B cell (primary cell): ENCODE measurements at regions not wholly inside any gene's neighbourhood (a gene's known extent, or its start where the extent isn't known, plus 50 kb on each side); places are given as distances from the start of the nearest gene placed in this dataset.

Experiments used
- ATAC-seq: fragments of 200-7000 bp; cut with Tn5 transposase; one replicate; pipeline ENCODE4 v1.10.0; 2021; ENCODE audit warnings: low read depth, mild to moderate bottlenecking, moderate number of reproducible peaks, moderate library complexity
- CTCF ChIA-PET: fragments of 350-600 bp; sonication (Branson Sonifier 250); formaldehyde crosslinking; loops from one replicate; lab custom pipeline; 2021; ENCODE audit warnings: antibody characterized with exemption, inconsistent platforms; lab: Charles Lee
- POLR2A ChIA-PET: fragments of 350-600 bp; sonication (Branson Sonifier 250); formaldehyde crosslinking; loops from one replicate; lab custom pipeline; 2021; ENCODE audit warnings: antibody characterized with exemption; lab: Charles Lee
- DNase-seq: peaks from one replicate; pipeline ENCODE4 v3.0.0; 2013
- H2AFZ ChIP-seq: 2 replicates; pipeline ENCODE4 v1.6.1; 2012; ENCODE audit warnings: mild to moderate bottlenecking, low read depth, low read length; ENCODE audit not compliant: insufficient read depth, poor library complexity, severe bottlenecking
- H3K27ac ChIP-seq, 2 donors: 1 replicate in 1 of 2; 2 replicates in 1 of 2; pipeline ENCODE4 v1.5.1; 2012 to 2013; ENCODE audit warnings: low read length in 2 of 2, mild to moderate bottlenecking in 2 of 2, moderate library complexity in 1 of 2
- H3K27me3 ChIP-seq, 4 experiments: fragments of 200-600 bp in 1 of 4; sonication (generic) in 1 of 4; replicated peaks in 1 of 4; 1 replicate in 2 of 4; 2 replicates in 2 of 4; pipeline versions ENCODE4 v1.6.1 to v1.7.0; 2013 to 2016; ENCODE audit warnings: low read length in 3 of 4, mild to moderate bottlenecking in 2 of 4, mixed read lengths in 1 of 4, moderate library complexity in 1 of 4; ENCODE audit not compliant: insufficient read depth in 4 of 4, control insufficient read depth in 3 of 4; ENCODE audit errors: control extremely low read depth in 1 of 4
- H3K36me3 ChIP-seq, 2 experiments: replicated peaks in 1 of 2; 1 replicate in 1 of 2; 2 replicates in 1 of 2; pipeline versions ENCODE4 v1.6.1 to v1.7.1; 2013; ENCODE audit warnings: low read length in 1 of 2; ENCODE audit not compliant: insufficient read depth in 2 of 2, control insufficient read depth in 1 of 2; ENCODE audit errors: control extremely low read depth in 1 of 2, extremely low read depth in 1 of 2
- H3K4me1 ChIP-seq, 2 donors: fragments of 200-600 bp in 1 of 2; sonication (generic) in 1 of 2; 1 replicate in 1 of 2; 2 replicates in 1 of 2; pipeline versions ENCODE4 v1.5.1 to v1.6.1; 2013 to 2017; ENCODE audit warnings: low read length in 2 of 2; ENCODE audit not compliant: control insufficient read depth in 2 of 2, insufficient read depth in 2 of 2
- H3K4me2 ChIP-seq: replicated peaks from 2 replicates; pipeline ENCODE3; 2012; ENCODE audit warnings: mild to moderate bottlenecking, low read depth, low read length; ENCODE audit not compliant: poor library complexity, severe bottlenecking
- H3K4me3 ChIP-seq, 5 experiments: fragments of 200-600 bp in 1 of 5; sonication (generic) in 1 of 5; 1 replicate in 3 of 5; 2 replicates in 2 of 5; pipeline versions ENCODE4 v1.5.1 to v1.7.0; 2011 to 2016; ENCODE audit warnings: low read length in 4 of 5, mild to moderate bottlenecking in 4 of 5, low read depth in 2 of 5, control low read depth in 1 of 5, moderate library complexity in 1 of 5; ENCODE audit not compliant: insufficient read depth in 1 of 5; ENCODE audit errors: control extremely low read depth in 1 of 5, extremely low read depth in 1 of 5
- H3K79me2 ChIP-seq: fragments of 200-600 bp; sonication (generic); one replicate; pipeline ENCODE4 v1.6.0; 2016; ENCODE audit warnings: low read length; ENCODE audit not compliant: control insufficient read depth, insufficient read depth
- H3K9ac ChIP-seq: fragments of 200-600 bp; sonication (generic); 2 replicates; pipeline ENCODE4 v1.6.1; 2017; ENCODE audit warnings: mild to moderate bottlenecking, low read length, moderate library complexity
- H3K9me3 ChIP-seq, 3 donors: one replicate each; pipeline versions ENCODE4 v1.6.1 to v1.7.1; 2013; ENCODE audit warnings: low read length in 2 of 3; ENCODE audit not compliant: control insufficient read depth in 2 of 3, insufficient read depth in 1 of 3; ENCODE audit errors: control extremely low read depth in 1 of 3
- H4K20me1 ChIP-seq: 2 replicates; pipeline ENCODE4 v1.6.0; 2012; ENCODE audit warnings: mild to moderate bottlenecking, low read length; ENCODE audit not compliant: insufficient read depth, control insufficient read depth, poor library complexity, severe bottlenecking
- H3K27ac Mint-ChIP-seq: one replicate; pipeline ENCODE4 v1.8.0; 2021; ENCODE audit warnings: mixed read lengths
- H3K27me3 Mint-ChIP-seq: one replicate; pipeline ENCODE4 v1.8.0; 2021; ENCODE audit warnings: mixed read lengths
- H3K4me1 Mint-ChIP-seq: one replicate; pipeline ENCODE4 v1.8.0; 2021; ENCODE audit warnings: mixed read lengths
- H3K4me3 Mint-ChIP-seq: one replicate; pipeline ENCODE4 v1.8.0; 2021; ENCODE audit warnings: mixed read lengths
- H3K9me3 Mint-ChIP-seq: one replicate; pipeline ENCODE4 v1.8.0; 2022; ENCODE audit warnings: mixed read lengths; ENCODE audit not compliant: insufficient read depth
- CTCF ChIP-seq: fragments of 200-600 bp; IDR thresholded peaks from one replicate; pipeline ENCODE4 v1.8.0; 2022; ENCODE audit warnings: antibody characterized with exemption, mild to moderate bottlenecking
- EZH2 ChIP-seq: IDR thresholded peaks from 2 replicates; pipeline ENCODE4 v1.6.1; 2012; ENCODE audit warnings: borderline replicate concordance, low read depth, mild to moderate bottlenecking, moderate library complexity, low read length; ENCODE audit not compliant: insufficient read depth, poor library complexity, severe bottlenecking
- WGBS: methylation state at CpG from one replicate; pipeline ENCODE4 v1.1.5; 2013; ENCODE audit warnings: missing lambda C conversion rate; ENCODE audit not compliant: insufficient coverage; 5-methylcytosine and 5-hydroxymethylcytosine counted together
- intact Hi-C: fragments of 100-400 bp; cut with micrococcal nuclease; formaldehyde crosslinking; loops from one replicate; pipeline ENCODE4 v1.10.0; 2022

GRCh38 chr16:86762095-86762494 lies 183.7 kb downstream of the FOXL1 start:
- peaks cover 46% of the 10 kb centered on the region for H3K27me3 Mint-ChIP-seq
- intact Hi-C loops, result no loop called here

GRCh38 chr16:86763819-86764218 lies 185.5 kb downstream of the FOXL1 start:
- Mint-ChIP-seq H3K27me3 (peaks cover 46% of the 10 kb centered on the region), H3K4me1 (no peaks in the 10 kb centered on the region), H3K4me3 (no peak overlapping the region), H3K9me3 (no peaks in the 10 kb centered on the region), H3K27ac (no peak overlapping the region)
- CTCF ChIA-PET, result no interaction called here
- Histone ChIP-seq H3K9me3 (peaks cover 0 to 2% (median 0%) of the 10 kb centered on the region in 3 donors), H3K4me2 (no peak overlapping the region), H3K79me2 (no peaks in the 10 kb centered on the region), H3K36me3 (no peaks in the 10 kb centered on the region), H3K27me3 (peaks cover 0 to 5% (median 3%) of the 10 kb centered on the region in 4 experiments), H3K4me1 (no peaks in the 10 kb centered on the region), H3K27ac (no peak overlapping the region), H3K9ac (no peak overlapping the region), H4K20me1 (no peaks in the 10 kb centered on the region), H3K4me3 (no peak overlapping the region), H2AFZ (no peak overlapping the region)
- DNase-seq, result no peak
- intact Hi-C loops, result no loop called here
- POLR2A ChIA-PET, result no interaction called here
- no peak for ATAC-seq
- no peak for TF ChIP-seq EZH2
- TF ChIP-seq CTCF, result no peak
- WGBS, result 88% methylated on average over 7 of the region's 12 CpGs

More at GRCh38 chr16:86762095-86762494, 183.7 kb downstream of the FOXL1 start:
- H3K36me3 ChIP-seq, result no peaks in the 10 kb centered on the region
- no peaks in the 10 kb centered on the region for H3K9me3 Mint-ChIP-seq
- H3K27ac ChIP-seq, result no peak overlapping the region
- 58% methylated on average over 8 of the region's 9 CpGs for WGBS
- ATAC-seq (no peak), DNase-seq (no peak)
- no peak overlapping the region for H3K4me3 Mint-ChIP-seq
- H3K79me2 ChIP-seq, result no peaks in the 10 kb centered on the region
- H2AFZ ChIP-seq, result no peak overlapping the region
- no peaks in the 10 kb centered on the region for H3K4me1 Mint-ChIP-seq
- H3K9me3 ChIP-seq, result peaks cover 0 to 2% (median 0%) of the 10 kb centered on the region in 3 donors
- no peak overlapping the region for H3K4me2 ChIP-seq
- no peak overlapping the region for H3K27ac Mint-ChIP-seq
- TF ChIP-seq CTCF (no peak), EZH2 (no peak)
- CTCF ChIA-PET, result no interaction called here
- POLR2A ChIA-PET, result no interaction called here
- H4K20me1 ChIP-seq, result no peaks in the 10 kb centered on the region
- no peak overlapping the region for H3K4me3 ChIP-seq
- H3K27me3 ChIP-seq, result peaks cover 0 to 10% (median 4%) of the 10 kb centered on the region in 4 experiments
- no peaks in the 10 kb centered on the region for H3K4me1 ChIP-seq
- H3K9ac ChIP-seq, result no peak overlapping the region
